HEK293 (cell line): ENCODE measurements at regions not wholly inside any gene's neighbourhood (a gene's known extent, or its start where the extent isn't known, plus 50 kb on each side); places are given as distances from the start of the nearest gene placed in this dataset.

ENCODE experiments used
- GLI2 ChIP-seq: fragments of 450-650 bp; formaldehyde crosslinking; IDR thresholded peaks from 2 replicates; pipeline ENCODE4; 2017; ENCODE audit warnings: missing biosample characterization, missing genetic modification characterization, low read depth, borderline replicate concordance
- GLIS2 ChIP-seq: fragments of 450-650 bp; formaldehyde crosslinking; IDR thresholded peaks from 2 replicates; pipeline ENCODE4 v1.5.1; 2016; ENCODE audit warnings: missing biosample characterization, missing genetic modification characterization
- KLF10 ChIP-seq: fragments of 450-650 bp; IDR thresholded peaks from 2 replicates; pipeline ENCODE4 v1.5.1; 2018; ENCODE audit warnings: missing biosample characterization, mild to moderate bottlenecking, missing genetic modification characterization
- KLF8 ChIP-seq: fragments of 450-650 bp; formaldehyde crosslinking; IDR thresholded peaks from 2 replicates; pipeline ENCODE4 v1.5.1; 2016; ENCODE audit warnings: missing biosample characterization, missing genetic modification characterization
- OSR2 ChIP-seq: fragments of 450-650 bp; formaldehyde crosslinking; IDR thresholded peaks from 2 replicates; pipeline ENCODE4 v1.5.1; 2016; ENCODE audit warnings: missing biosample characterization, missing genetic modification characterization
- SCRT1 ChIP-seq: fragments of 450-650 bp; formaldehyde crosslinking; IDR thresholded peaks from 2 replicates; pipeline ENCODE4 v1.5.1; 2016; ENCODE audit warnings: missing biosample characterization, missing genetic modification characterization, borderline replicate concordance
- SP3 ChIP-seq: fragments of 450-650 bp; formaldehyde crosslinking; IDR thresholded peaks from 2 replicates; pipeline ENCODE4 v1.5.1; 2016; ENCODE audit warnings: missing biosample characterization, missing genetic modification characterization
- TCF7L2 ChIP-seq: IDR thresholded peaks from 2 replicates; pipeline ENCODE4 v1.6.1; 2011; ENCODE audit warnings: low read depth, mild to moderate bottlenecking, inconsistent platforms, low read length, moderate library complexity, borderline replicate concordance
- YY2 ChIP-seq: fragments of 450-650 bp; formaldehyde crosslinking; IDR thresholded peaks from 2 replicates; pipeline ENCODE4 v1.5.1; 2016; ENCODE audit warnings: missing biosample characterization, missing genetic modification characterization
- ZBTB17 ChIP-seq: fragments of 450-650 bp; formaldehyde crosslinking; IDR thresholded peaks from 2 replicates; pipeline ENCODE4 v1.5.1; 2016; ENCODE audit warnings: missing biosample characterization, missing genetic modification characterization
- ZBTB8A ChIP-seq: fragments of 450-650 bp; formaldehyde crosslinking; IDR thresholded peaks from 2 replicates; pipeline ENCODE4 v1.5.1; 2016; ENCODE audit warnings: missing biosample characterization, missing genetic modification characterization
- ZFHX2 ChIP-seq: fragments of 450-650 bp; formaldehyde crosslinking; conservative IDR thresholded peaks from 2 replicates; pipeline ENCODE4 v1.5.1; 2016; ENCODE audit warnings: missing biosample characterization, missing genetic modification characterization
- ZFP37 ChIP-seq: fragments of 450-650 bp; formaldehyde crosslinking; IDR thresholded peaks from 2 replicates; pipeline ENCODE4 v1.5.1; 2016; ENCODE audit warnings: missing biosample characterization, missing genetic modification characterization
- ZNF10 ChIP-seq: fragments of 450-650 bp; formaldehyde crosslinking; IDR thresholded peaks from 2 replicates; pipeline ENCODE4 v1.5.1; 2017; ENCODE audit warnings: missing biosample characterization, missing genetic modification characterization
- ZNF112 ChIP-seq: fragments of 450-650 bp; formaldehyde crosslinking; IDR thresholded peaks from 2 replicates; pipeline ENCODE4 v1.5.0; 2017; ENCODE audit warnings: missing biosample characterization, missing genetic modification characterization
- ZNF19 ChIP-seq: fragments of 450-650 bp; formaldehyde crosslinking; IDR thresholded peaks from 2 replicates; pipeline ENCODE4; 2016; ENCODE audit warnings: missing biosample characterization, missing genetic modification characterization, low read depth
- ZNF221 ChIP-seq: fragments of 450-650 bp; formaldehyde crosslinking; IDR thresholded peaks from 2 replicates; pipeline ENCODE4 v1.5.1; 2017; ENCODE audit warnings: missing biosample characterization, missing genetic modification characterization, borderline replicate concordance
- ZNF248 ChIP-seq: fragments of 450-650 bp; formaldehyde crosslinking; IDR thresholded peaks from 2 replicates; pipeline ENCODE4 v1.5.1; 2017; ENCODE audit warnings: missing biosample characterization, missing genetic modification characterization
- ZNF324 ChIP-seq: fragments of 450-650 bp; formaldehyde crosslinking; IDR thresholded peaks from 2 replicates; pipeline ENCODE4 v1.5.1; 2016; ENCODE audit warnings: missing biosample characterization, missing genetic modification characterization
- ZNF341 ChIP-seq: fragments of 450-650 bp; formaldehyde crosslinking; IDR thresholded peaks from 2 replicates; pipeline ENCODE4; 2016; ENCODE audit warnings: low read depth, missing biosample characterization, missing genetic modification characterization
- ZNF366 ChIP-seq: fragments of 450-650 bp; formaldehyde crosslinking; conservative IDR thresholded peaks from 2 replicates; pipeline ENCODE4 v1.5.1; 2016; ENCODE audit warnings: missing biosample characterization, missing genetic modification characterization
- ZNF404 ChIP-seq: fragments of 450-650 bp; formaldehyde crosslinking; IDR thresholded peaks from 2 replicates; pipeline ENCODE4 v1.5.1; 2017; ENCODE audit warnings: missing biosample characterization, missing genetic modification characterization
- ZNF530 ChIP-seq: fragments of 450-650 bp; formaldehyde crosslinking; IDR thresholded peaks from 2 replicates; pipeline ENCODE4 v1.5.1; 2016; ENCODE audit warnings: low read depth, missing biosample characterization, missing genetic modification characterization
- ZNF830 ChIP-seq: fragments of 450-650 bp; IDR thresholded peaks from 2 replicates; pipeline ENCODE4 v1.5.0; 2018; ENCODE audit warnings: missing biosample characterization, missing genetic modification characterization, low read depth, mild to moderate bottlenecking, moderate library complexity
- TF ChIP-seq, protein P1 (sequence below): fragments of 450-650 bp; formaldehyde crosslinking; IDR thresholded peaks from 2 replicates; pipeline ENCODE4 v1.5.1; 2016; ENCODE audit warnings: missing biosample characterization, missing genetic modification characterization
- TF ChIP-seq, protein P2 (sequence below): fragments of 450-650 bp; IDR thresholded peaks from 2 replicates; pipeline ENCODE4 v1.5.1; 2018; ENCODE audit warnings: missing biosample characterization, missing genetic modification characterization
- TF ChIP-seq, protein P3 (sequence below): fragments of 450-650 bp; formaldehyde crosslinking; IDR thresholded peaks from 2 replicates; pipeline ENCODE4 v1.5.1; 2016; ENCODE audit warnings: missing biosample characterization, missing genetic modification characterization, low read depth
- TF ChIP-seq, protein P4 (sequence below): fragments of 450-650 bp; formaldehyde crosslinking; IDR thresholded peaks from 2 replicates; pipeline ENCODE4 v1.5.1; 2016; ENCODE audit warnings: missing biosample characterization, missing genetic modification characterization
- TF ChIP-seq, protein P5 (sequence below): fragments of 450-650 bp; formaldehyde crosslinking; IDR thresholded peaks from 2 replicates; pipeline ENCODE4 v1.5.1; 2016; ENCODE audit warnings: missing biosample characterization, missing genetic modification characterization

DNA sequence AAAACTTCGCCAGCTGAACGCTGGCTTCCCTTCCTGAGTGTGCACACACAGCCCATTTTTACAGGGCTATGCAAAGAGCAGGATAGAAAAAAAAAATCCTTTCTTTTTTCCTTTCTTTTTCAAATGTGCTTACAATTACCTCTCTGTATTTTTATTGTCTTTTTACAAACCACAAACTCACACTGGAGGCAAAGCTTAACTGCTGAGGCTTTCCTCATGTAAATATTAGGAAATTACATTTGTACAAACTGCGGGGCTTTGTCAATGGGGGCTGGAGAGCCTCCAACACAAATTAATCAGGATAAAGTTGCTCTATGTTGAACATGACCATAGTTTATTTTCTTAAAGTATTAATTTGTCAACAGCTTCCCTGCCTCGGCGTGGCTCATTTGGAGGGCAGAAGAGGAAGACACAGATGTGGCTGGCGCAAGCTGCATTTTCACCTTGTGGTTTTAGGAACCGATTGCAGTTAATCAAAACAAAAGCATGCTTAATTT, 411.7 kb upstream of the MKI67 start (continued):
- TF ChIP-seq SP3 (no peak), YY2 (tag by site-specific recombination) (no peak), OSR2 (tag by site-specific recombination) (peak; percentile 73), KLF10 (tag by site-specific recombination) (peak; percentile 56), ZBTB8A (peak; percentile 18; the same call in 1 of the 2 replicates), GLIS2 (tag by site-specific recombination) (no peak), ZNF404 (tag by site-specific recombination) (no peak), ZNF248 (tag by site-specific recombination) (no peak), ZFP37 (no peak), ZNF830 (no peak), ZNF341 (no peak), TCF7L2 (no peak), ZNF530 (tag by site-specific recombination) (no peak), ZNF10 (tag by site-specific recombination) (0 out of 2 replicates have a peak, but pooled peaks have one; percentile 15), GLI2 (0 out of 2 replicates have a peak, but pooled peaks have one; percentile 21), ZFHX2 (tag by site-specific recombination) (no peak), ZNF366 (tag by site-specific recombination) (peak; percentile 39; the same call in 1 of the 2 replicates), ZBTB17 (tag by site-specific recombination) (peak; percentile 49; the same call in 1 of the 2 replicates), SCRT1 (tag by site-specific recombination) (no peak), KLF8 (tag by site-specific recombination) (no peak), ZNF112 (tag by site-specific recombination) (no peak), ZNF221 (tag by site-specific recombination) (no peak), ZNF324 (no peak), ZNF19 (tag by site-specific recombination) (no peak)
- TF ChIP-seq, protein P1, sequence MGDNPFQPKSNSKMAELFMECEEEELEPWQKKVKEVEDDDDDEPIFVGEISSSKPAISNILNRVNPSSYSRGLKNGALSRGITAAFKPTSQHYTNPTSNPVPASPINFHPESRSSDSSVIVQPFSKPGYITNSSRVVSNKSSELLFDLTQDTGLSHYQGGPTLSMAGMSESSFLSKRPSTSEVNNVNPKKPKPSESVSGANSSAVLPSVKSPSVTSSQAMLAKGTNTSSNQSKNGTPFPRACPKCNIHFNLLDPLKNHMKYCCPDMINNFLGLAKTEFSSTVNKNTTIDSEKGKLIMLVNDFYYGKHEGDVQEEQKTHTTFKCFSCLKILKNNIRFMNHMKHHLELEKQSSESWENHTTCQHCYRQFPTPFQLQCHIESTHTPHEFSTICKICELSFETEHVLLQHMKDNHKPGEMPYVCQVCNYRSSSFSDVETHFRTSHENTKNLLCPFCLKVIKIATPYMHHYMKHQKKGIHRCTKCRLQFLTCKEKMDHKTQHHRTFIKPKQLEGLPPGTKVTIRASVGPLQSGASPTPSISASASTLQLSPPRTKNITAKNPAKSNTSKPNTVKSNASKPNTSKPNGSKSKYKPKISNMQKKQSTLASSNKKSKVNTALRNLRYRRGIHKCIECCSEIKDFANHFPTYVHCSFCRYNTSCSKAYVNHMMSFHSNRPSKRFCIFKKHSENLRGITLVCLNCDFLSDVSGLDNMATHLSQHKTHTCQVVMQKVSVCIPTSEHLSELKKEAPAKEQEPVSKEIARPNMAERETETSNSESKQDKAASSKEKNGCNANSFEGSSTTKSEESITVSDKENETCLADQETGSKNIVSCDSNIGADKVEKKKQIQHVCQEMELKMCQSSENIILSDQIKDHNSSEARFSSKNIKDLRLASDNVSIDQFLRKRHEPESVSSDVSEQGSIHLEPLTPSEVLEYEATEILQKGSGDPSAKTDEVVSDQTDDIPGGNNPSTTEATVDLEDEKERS (tag by site-specific recombination) = no peak
- TF ChIP-seq, protein P2, sequence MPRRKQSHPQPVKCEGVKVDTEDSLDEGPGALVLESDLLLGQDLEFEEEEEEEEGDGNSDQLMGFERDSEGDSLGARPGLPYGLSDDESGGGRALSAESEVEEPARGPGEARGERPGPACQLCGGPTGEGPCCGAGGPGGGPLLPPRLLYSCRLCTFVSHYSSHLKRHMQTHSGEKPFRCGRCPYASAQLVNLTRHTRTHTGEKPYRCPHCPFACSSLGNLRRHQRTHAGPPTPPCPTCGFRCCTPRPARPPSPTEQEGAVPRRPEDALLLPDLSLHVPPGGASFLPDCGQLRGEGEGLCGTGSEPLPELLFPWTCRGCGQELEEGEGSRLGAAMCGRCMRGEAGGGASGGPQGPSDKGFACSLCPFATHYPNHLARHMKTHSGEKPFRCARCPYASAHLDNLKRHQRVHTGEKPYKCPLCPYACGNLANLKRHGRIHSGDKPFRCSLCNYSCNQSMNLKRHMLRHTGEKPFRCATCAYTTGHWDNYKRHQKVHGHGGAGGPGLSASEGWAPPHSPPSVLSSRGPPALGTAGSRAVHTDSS = peak; percentile 54; the same call in 1 of the 2 replicates
- TF ChIP-seq, protein P3, sequence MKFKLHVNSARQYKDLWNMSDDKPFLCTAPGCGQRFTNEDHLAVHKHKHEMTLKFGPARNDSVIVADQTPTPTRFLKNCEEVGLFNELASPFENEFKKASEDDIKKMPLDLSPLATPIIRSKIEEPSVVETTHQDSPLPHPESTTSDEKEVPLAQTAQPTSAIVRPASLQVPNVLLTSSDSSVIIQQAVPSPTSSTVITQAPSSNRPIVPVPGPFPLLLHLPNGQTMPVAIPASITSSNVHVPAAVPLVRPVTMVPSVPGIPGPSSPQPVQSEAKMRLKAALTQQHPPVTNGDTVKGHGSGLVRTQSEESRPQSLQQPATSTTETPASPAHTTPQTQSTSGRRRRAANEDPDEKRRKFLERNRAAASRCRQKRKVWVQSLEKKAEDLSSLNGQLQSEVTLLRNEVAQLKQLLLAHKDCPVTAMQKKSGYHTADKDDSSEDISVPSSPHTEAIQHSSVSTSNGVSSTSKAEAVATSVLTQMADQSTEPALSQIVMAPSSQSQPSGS = no peak
- TF ChIP-seq, protein P4, sequence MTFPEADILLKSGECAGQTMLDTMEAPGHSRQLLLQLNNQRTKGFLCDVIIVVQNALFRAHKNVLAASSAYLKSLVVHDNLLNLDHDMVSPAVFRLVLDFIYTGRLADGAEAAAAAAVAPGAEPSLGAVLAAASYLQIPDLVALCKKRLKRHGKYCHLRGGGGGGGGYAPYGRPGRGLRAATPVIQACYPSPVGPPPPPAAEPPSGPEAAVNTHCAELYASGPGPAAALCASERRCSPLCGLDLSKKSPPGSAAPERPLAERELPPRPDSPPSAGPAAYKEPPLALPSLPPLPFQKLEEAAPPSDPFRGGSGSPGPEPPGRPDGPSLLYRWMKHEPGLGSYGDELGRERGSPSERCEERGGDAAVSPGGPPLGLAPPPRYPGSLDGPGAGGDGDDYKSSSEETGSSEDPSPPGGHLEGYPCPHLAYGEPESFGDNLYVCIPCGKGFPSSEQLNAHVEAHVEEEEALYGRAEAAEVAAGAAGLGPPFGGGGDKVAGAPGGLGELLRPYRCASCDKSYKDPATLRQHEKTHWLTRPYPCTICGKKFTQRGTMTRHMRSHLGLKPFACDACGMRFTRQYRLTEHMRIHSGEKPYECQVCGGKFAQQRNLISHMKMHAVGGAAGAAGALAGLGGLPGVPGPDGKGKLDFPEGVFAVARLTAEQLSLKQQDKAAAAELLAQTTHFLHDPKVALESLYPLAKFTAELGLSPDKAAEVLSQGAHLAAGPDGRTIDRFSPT (tag by site-specific recombination) = no peak
- TF ChIP-seq, protein P5, sequence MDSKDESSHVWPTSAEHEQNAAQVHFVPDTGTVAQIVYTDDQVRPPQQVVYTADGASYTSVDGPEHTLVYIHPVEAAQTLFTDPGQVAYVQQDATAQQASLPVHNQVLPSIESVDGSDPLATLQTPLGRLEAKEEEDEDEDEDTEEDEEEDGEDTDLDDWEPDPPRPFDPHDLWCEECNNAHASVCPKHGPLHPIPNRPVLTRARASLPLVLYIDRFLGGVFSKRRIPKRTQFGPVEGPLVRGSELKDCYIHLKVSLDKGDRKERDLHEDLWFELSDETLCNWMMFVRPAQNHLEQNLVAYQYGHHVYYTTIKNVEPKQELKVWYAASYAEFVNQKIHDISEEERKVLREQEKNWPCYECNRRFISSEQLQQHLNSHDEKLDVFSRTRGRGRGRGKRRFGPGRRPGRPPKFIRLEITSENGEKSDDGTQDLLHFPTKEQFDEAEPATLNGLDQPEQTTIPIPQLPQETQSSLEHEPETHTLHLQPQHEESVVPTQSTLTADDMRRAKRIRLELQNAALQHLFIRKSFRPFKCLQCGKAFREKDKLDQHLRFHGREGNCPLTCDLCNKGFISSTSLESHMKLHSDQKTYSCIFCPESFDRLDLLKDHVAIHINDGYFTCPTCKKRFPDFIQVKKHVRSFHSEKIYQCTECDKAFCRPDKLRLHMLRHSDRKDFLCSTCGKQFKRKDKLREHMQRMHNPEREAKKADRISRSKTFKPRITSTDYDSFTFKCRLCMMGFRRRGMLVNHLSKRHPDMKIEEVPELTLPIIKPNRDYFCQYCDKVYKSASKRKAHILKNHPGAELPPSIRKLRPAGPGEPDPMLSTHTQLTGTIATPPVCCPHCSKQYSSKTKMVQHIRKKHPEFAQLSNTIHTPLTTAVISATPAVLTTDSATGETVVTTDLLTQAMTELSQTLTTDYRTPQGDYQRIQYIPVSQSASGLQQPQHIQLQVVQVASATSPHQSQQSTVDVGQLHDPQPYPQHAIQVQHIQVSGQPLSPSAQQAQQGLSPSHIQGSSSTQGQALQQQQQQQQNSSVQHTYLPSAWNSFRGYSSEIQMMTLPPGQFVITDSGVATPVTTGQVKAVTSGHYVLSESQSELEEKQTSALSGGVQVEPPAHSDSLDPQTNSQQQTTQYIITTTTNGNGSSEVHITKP (tag by site-specific recombination) = peak; percentile 33
